ENCODE measurements at regions not wholly inside any gene's neighbourhood (a gene's known extent, or its start where the extent isn't known, plus 50 kb on each side); places are given as distances from the start of the nearest gene placed in this dataset.

GRCh38 chr1:30008998-30009657 is 714.3 kb downstream of the MATN1 start:
- TF ChIP-seq CTCF (IDR thresholded peaks at IDR 0.05; ENCODE audit: low read depth, low read length, missing input control) (no peak), ATF3 (IDR thresholded peaks at IDR 0.05) (no peak), YY1 (IDR thresholded peaks at IDR 0.05) (no peak), RAD21 (IDR thresholded peaks at IDR 0.05) (no peak), RXRA (IDR thresholded peaks at IDR 0.05) (peak in 1 of 2 donors; percentile 24), ZBTB33 (IDR thresholded peaks at IDR 0.05) (no peak), HNF4G (IDR thresholded peaks at IDR 0.05) (no peak), JUND (IDR thresholded peaks at IDR 0.05) (no peak), NR2F2 (IDR thresholded peaks at IDR 0.05) (no peak), MAX (IDR thresholded peaks at IDR 0.05) (no peak), REST (IDR thresholded peaks at IDR 0.05) (no peak), TAF1 (conservative IDR thresholded peaks at IDR 0.05) (no peak)
